Activated naive CD4-positive, alpha-beta T cell treated with anti-CD3 and anti-CD28 coated beads, Interleukin-2, amount 50 U/mL, for 24 hours (primary cell): ENCODE measurements at regions not wholly inside any gene's neighbourhood (a gene's known extent, or its start where the extent isn't known, plus 50 kb on each side); places are given as distances from the start of the nearest gene placed in this dataset.

ENCODE experiments used
- H3K27ac Mint-ChIP-seq: one replicate; pipeline ENCODE4 v1.8.0; 2021; ENCODE audit warnings: mild to moderate bottlenecking, mixed read lengths
- H3K27me3 Mint-ChIP-seq: one replicate; pipeline ENCODE4 v1.8.0; 2021; ENCODE audit warnings: mixed read lengths
- H3K36me3 Mint-ChIP-seq: one replicate; pipeline ENCODE4 v1.8.0; 2021; ENCODE audit warnings: mixed read lengths
- H3K4me1 Mint-ChIP-seq: one replicate; pipeline ENCODE4 v1.8.0; 2021; ENCODE audit warnings: mixed read lengths
- H3K4me3 Mint-ChIP-seq: one replicate; pipeline ENCODE4 v1.8.0; 2021; ENCODE audit warnings: mild to moderate bottlenecking, mixed read lengths
- H3K9me3 Mint-ChIP-seq: one replicate; pipeline ENCODE4 v1.8.0; 2021; ENCODE audit warnings: mixed read lengths

GRCh38 chr4:128385683-128386304 is 98.2 kb upstream of the PGRMC2 start:
- H3K4me3 Mint-ChIP-seq, result no peak overlapping the region
- H3K4me1 Mint-ChIP-seq, result no peaks in the 10 kb centered on the region
- no peaks in the 10 kb centered on the region for H3K27me3 Mint-ChIP-seq
- H3K36me3 Mint-ChIP-seq, result peaks cover 3% of the 10 kb centered on the region
- H3K9me3 Mint-ChIP-seq, result no peaks in the 10 kb centered on the region
- H3K27ac Mint-ChIP-seq, result no peak overlapping the region

DNA sequence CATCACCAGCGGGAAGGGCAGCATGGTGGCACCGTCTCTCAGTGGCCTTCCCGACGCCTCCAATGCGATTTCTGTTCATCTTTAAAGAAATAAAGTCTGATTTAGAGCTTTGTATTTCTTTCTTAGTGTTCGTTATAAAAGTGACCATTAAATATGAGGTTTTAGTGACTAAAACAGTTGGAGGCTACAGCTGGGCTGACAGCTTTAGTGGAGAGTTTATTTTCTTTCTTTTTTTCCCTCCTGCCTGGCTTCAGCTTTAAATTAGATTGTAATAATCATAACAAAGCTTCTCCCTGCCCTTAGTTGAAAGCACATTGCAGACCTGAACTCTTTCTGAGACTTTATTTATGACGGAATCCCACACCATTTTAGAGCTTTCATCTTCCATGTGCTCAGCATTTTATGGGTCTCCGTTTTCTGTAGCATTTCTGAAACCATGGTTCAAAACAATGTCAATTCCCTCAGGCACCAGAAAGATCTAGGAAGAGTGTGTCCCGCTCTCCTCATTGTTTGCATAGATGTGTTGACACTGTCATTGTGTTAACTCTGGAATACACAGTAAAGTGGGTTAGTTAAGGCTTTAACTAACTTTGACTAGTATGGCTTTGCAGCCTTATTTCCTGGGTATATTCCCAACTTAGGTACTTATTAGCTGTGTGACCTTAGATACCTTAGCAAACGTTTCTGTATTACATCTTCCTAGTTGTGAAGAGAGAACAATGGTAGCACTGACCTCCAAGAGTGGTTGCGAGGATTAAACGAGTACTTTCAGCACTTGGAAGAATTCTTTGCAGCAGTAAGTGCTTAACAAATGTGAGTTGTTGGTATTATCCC is 97.4 kb upstream of the PGRMC2 start:
- Mint-ChIP-seq H3K27ac (no peak overlapping the region), H3K4me1 (no peaks in the 10 kb centered on the region), H3K9me3 (no peaks in the 10 kb centered on the region), H3K4me3 (no peak overlapping the region), H3K36me3 (peaks cover 3% of the 10 kb centered on the region), H3K27me3 (no peaks in the 10 kb centered on the region)

- Mint-ChIP-seq H3K27me3 (no peaks in the 10 kb centered on the region), H3K36me3 (no peaks in the 10 kb centered on the region), H3K27ac (no peak overlapping the region), H3K9me3 (no peaks in the 10 kb centered on the region), H3K4me1 (no peaks in the 10 kb centered on the region), H3K4me3 (no peak overlapping the region)
Measured at GRCh38 chr4:128384091-128384520, 96.5 kb upstream of the PGRMC2 start.

DNA sequence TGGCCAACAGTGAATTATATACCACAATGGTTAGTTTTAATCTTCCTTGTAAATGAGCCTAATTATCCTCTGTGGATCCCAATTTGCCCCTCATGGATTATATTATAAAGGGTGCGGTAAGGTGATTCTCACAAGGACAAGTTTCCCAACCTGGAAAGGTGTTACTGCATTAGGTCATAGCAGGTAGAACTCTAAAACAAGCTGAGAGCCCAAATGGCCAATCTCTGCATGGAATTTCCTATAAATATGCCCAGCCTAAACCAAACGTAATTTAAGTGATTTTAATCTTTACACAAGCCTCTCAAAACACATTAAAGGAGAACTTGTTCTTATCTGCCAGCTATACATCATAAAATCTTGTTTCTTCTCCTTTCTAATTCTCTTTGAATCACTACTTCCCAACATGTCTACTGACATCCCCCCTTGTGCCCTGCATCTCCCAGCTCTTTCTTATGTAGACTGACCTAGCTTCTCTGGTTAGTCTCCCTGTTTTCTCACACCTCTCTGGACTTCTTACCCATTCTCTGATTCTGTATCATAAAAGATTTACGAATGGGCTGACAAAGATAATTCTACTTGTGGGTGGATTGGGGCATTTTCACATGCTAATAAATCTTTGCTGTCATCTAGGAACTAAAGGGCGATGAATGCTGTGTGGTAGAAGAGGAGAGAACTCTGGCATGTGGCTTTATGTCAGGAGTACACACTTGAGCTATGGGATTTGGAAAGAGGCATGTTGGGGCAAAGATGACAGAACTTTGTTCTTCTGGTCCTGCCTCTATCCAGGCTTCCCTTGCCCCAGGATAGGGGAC is 94.3 kb upstream of the PGRMC2 start:
- peaks cover 3% of the 10 kb centered on the region for H3K36me3 Mint-ChIP-seq
- H3K27me3 Mint-ChIP-seq, result no peaks in the 10 kb centered on the region
- no peaks in the 10 kb centered on the region for H3K4me1 Mint-ChIP-seq
- no peak overlapping the region for H3K27ac Mint-ChIP-seq
- H3K4me3 Mint-ChIP-seq, result no peak overlapping the region
- no peaks in the 10 kb centered on the region for H3K9me3 Mint-ChIP-seq

DNA sequence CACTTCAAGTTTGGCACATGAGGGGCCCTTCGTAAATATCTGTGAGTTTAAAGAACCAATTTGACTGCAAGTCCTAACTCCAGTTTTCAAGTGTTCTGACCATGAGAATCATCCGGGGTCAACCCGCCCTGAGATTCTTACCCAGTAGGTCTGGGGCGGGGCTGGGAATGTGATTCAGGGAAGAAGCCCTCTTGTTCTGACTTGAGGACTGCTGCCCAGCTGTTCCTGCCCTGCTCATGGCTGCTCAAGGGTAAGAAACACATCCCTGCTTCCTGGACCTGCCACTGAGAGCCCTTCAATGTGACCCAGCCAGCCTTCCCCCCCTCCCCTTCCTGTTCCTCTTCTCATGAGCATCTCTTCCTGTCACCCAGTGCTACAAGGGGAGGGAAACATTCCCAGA is 92.7 kb upstream of the PGRMC2 start:
- Mint-ChIP-seq H3K4me1 (no peaks in the 10 kb centered on the region), H3K27ac (no peak overlapping the region), H3K36me3 (peaks cover 6% of the 10 kb centered on the region), H3K27me3 (no peaks in the 10 kb centered on the region), H3K4me3 (no peak overlapping the region), H3K9me3 (peaks cover 5% of the 10 kb centered on the region)

GRCh38 chr4:128379860-128380259 is 92.2 kb upstream of the PGRMC2 start:
- Mint-ChIP-seq H3K4me1 (no peaks in the 10 kb centered on the region), H3K9me3 (peaks cover 5% of the 10 kb centered on the region), H3K27me3 (no peaks in the 10 kb centered on the region), H3K27ac (no peak overlapping the region), H3K4me3 (no peak overlapping the region), H3K36me3 (peaks cover 6% of the 10 kb centered on the region)

GRCh38 chr4:128378668-128379067 is 91.1 kb upstream of the PGRMC2 start:
- H3K27ac Mint-ChIP-seq, result no peak overlapping the region
- H3K4me3 Mint-ChIP-seq, result no peak overlapping the region
- peaks cover 5% of the 10 kb centered on the region for H3K9me3 Mint-ChIP-seq
- H3K36me3 Mint-ChIP-seq, result peaks cover 6% of the 10 kb centered on the region
- H3K4me1 Mint-ChIP-seq, result no peaks in the 10 kb centered on the region
- no peaks in the 10 kb centered on the region for H3K27me3 Mint-ChIP-seq

DNA sequence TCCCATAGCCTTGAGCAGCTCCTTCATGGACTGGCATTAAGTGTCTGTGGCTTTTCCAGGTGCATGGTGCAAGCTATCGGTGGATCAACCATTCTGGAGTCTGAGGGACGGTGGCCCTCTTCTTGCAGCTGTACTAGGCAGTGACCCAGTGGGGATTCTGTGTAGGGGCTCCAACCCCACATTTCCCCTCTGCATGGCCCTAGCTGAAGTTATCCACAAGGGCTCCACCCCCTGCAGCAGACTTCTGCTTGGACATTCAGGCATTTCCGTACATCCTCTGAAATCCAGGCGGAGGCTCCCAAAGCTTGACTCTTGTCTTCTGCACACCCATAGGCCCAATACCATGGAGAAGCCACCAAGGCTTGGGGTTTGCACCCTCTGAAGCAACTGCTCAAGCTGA is 89.3 kb upstream of the PGRMC2 start:
- Mint-ChIP-seq H3K27ac (no peak overlapping the region), H3K9me3 (peaks cover 5% of the 10 kb centered on the region), H3K36me3 (peaks cover 6% of the 10 kb centered on the region), H3K27me3 (no peaks in the 10 kb centered on the region), H3K4me1 (no peaks in the 10 kb centered on the region), H3K4me3 (no peak overlapping the region)

DNA sequence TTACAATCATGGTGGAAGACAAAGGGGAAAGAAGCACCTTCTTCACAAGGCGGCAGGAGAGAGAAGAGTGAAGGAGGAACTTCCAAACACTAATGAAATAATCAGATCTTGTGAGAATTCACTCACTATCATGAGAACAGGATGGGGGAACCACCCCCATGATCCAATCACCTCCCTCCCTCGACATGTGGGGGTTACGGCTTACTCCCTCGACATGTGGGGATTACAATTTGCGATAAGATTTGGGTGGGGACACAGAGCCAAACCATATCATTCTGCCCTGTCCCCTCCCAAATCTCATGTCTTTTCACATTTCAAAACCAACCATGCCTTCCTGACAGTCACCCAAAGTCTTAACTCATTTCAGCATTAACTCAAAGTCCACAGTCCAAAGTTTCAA is 88.7 kb upstream of the PGRMC2 start:
- Mint-ChIP-seq H3K36me3 (peaks cover 6% of the 10 kb centered on the region), H3K27ac (no peak overlapping the region), H3K9me3 (peaks cover 5% of the 10 kb centered on the region), H3K27me3 (no peaks in the 10 kb centered on the region), H3K4me3 (no peak overlapping the region), H3K4me1 (no peaks in the 10 kb centered on the region)

DNA sequence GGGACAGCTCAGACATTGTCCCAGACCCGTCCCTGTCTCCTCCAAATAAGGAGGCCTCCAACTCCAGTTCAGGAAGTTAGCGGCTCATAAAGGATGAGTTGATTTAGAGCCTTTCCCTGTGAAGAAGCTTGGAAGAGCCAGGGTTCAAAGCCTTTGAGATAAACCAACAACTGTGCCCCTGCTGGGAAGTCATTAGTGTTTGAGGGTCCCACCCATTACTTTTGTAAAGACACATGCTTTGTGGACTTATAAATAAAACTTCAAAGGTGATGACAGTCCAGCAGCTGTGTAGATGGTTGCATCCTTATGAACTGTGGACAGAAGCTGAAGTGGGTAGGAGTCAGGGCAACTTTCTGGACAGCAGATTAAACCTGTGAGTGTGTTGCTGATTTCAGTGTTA is 86.0 kb upstream of the PGRMC2 start:
- Mint-ChIP-seq H3K36me3 (peaks cover 9% of the 10 kb centered on the region), H3K9me3 (peaks cover 10% of the 10 kb centered on the region), H3K4me1 (no peaks in the 10 kb centered on the region), H3K27me3 (no peaks in the 10 kb centered on the region), H3K4me3 (no peak overlapping the region), H3K27ac (no peak overlapping the region)

DNA sequence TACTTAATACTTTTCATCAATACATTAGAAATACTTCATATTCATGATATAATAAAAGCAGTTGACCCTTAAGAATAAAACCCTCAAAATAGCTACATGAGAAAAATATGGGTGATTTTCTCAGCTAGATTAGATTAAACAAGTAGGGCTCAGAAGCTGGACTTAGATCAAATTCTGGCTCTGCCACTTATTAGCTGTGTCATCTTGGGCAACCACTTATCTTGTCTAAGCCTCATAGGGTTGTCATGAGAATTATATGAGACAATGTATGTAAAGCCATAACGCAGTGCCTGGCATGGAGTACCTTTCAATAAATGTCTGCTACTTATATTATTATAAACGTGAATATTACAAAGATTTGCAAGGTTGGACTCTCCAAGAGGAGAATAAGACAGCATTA is 84.3 kb upstream of the PGRMC2 start:
- H3K4me3 Mint-ChIP-seq, result no peak overlapping the region
- no peaks in the 10 kb centered on the region for H3K4me1 Mint-ChIP-seq
- H3K9me3 Mint-ChIP-seq, result peaks cover 10% of the 10 kb centered on the region
- peaks cover 9% of the 10 kb centered on the region for H3K36me3 Mint-ChIP-seq
- H3K27me3 Mint-ChIP-seq, result no peaks in the 10 kb centered on the region
- no peak overlapping the region for H3K27ac Mint-ChIP-seq

GRCh38 chr4:128371001-128371777 is 83.6 kb upstream of the PGRMC2 start:
- H3K9me3 Mint-ChIP-seq, result peaks cover 8% of the 10 kb centered on the region
- H3K4me1 Mint-ChIP-seq, result no peaks in the 10 kb centered on the region
- H3K4me3 Mint-ChIP-seq, result no peak overlapping the region
- H3K27ac Mint-ChIP-seq, result no peak overlapping the region
- peaks cover 9% of the 10 kb centered on the region for H3K36me3 Mint-ChIP-seq
- H3K27me3 Mint-ChIP-seq, result no peaks in the 10 kb centered on the region

DNA sequence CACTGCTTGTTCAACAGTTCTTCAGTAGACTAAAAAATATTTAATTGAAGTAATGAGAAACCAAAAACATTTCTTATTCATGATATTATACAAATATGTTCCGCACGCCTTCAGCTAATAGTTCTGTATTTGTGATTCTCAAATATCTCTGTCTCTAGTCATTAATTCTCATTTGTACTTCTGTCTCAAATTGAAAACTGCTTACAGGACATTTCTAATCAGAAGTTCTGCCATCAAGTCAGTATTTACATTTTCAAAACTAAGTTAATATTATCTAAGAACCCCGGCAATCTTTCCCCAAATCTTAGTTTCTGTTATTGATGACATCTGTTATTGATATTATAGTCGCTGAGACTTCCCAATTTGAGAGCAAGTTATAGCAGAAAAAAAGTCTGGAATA is 78.6 kb upstream of the PGRMC2 start:
- H3K27ac Mint-ChIP-seq, result no peak overlapping the region
- H3K36me3 Mint-ChIP-seq, result peaks cover 6% of the 10 kb centered on the region
- H3K4me3 Mint-ChIP-seq, result no peak overlapping the region
- H3K4me1 Mint-ChIP-seq, result no peaks in the 10 kb centered on the region
- H3K9me3 Mint-ChIP-seq, result peaks cover 5% of the 10 kb centered on the region
- no peaks in the 10 kb centered on the region for H3K27me3 Mint-ChIP-seq

GRCh38 chr4:128364565-128364964 is 77.0 kb upstream of the PGRMC2 start:
- H3K9me3 Mint-ChIP-seq, result no peaks in the 10 kb centered on the region
- H3K36me3 Mint-ChIP-seq, result peaks cover 3% of the 10 kb centered on the region
- H3K4me3 Mint-ChIP-seq, result no peak overlapping the region
- no peaks in the 10 kb centered on the region for H3K4me1 Mint-ChIP-seq
- no peaks in the 10 kb centered on the region for H3K27me3 Mint-ChIP-seq
- H3K27ac Mint-ChIP-seq, result no peak overlapping the region

GRCh38 chr4:128363966-128364365 is 76.4 kb upstream of the PGRMC2 start:
- no peak overlapping the region for H3K27ac Mint-ChIP-seq
- H3K4me3 Mint-ChIP-seq, result no peak overlapping the region
- no peaks in the 10 kb centered on the region for H3K9me3 Mint-ChIP-seq
- no peaks in the 10 kb centered on the region for H3K27me3 Mint-ChIP-seq
- peaks cover 3% of the 10 kb centered on the region for H3K36me3 Mint-ChIP-seq
- no peaks in the 10 kb centered on the region for H3K4me1 Mint-ChIP-seq
